ENCODE measurements at regions not wholly inside any gene's neighbourhood (a gene's known extent, or its start where the extent isn't known, plus 50 kb on each side); places are given as distances from the start of the nearest gene placed in this dataset.

- intact Hi-C loops (cut with micrococcal nuclease): no loop called here
Measured at GRCh38 chr2:182634386-182634785, 81.7 kb upstream of the DNAJC10 start.

GRCh38 chr2:182636699-182637098, 79.4 kb upstream of the DNAJC10 start:
- intact Hi-C loops (cut with micrococcal nuclease): no loop called here

GRCh38 chr2:182638667-182639066, 77.4 kb upstream of the DNAJC10 start:
- intact Hi-C loops (cut with micrococcal nuclease): no loop called here

- intact Hi-C loops (cut with micrococcal nuclease): no loop called here
Measured at GRCh38 chr2:182639971-182640370, 76.1 kb upstream of the DNAJC10 start.

GRCh38 chr2:182642328-182642727, 73.7 kb upstream of the DNAJC10 start:
- intact Hi-C loops (cut with micrococcal nuclease): no loop called here

GRCh38 chr2:182646763-182647498, 69.1 kb upstream of the DNAJC10 start:
- intact Hi-C loops (cut with micrococcal nuclease): no loop called here

GRCh38 chr2:182647499-182647787, 68.6 kb upstream of the DNAJC10 start:
- intact Hi-C loops (cut with micrococcal nuclease): no loop called here

GRCh38 chr2:182649316-182649715, 66.7 kb upstream of the DNAJC10 start:
- intact Hi-C loops (cut with micrococcal nuclease): no loop called here

- intact Hi-C loops (cut with micrococcal nuclease): loop anchor here (1.0 to 10.0 kb wide), 7 partner anchors 332 to 1668 kb away; partner anchors contain the start of genes ITPRID2 and UBE2E3
Measured at GRCh38 chr2:182650704-182651103, 65.4 kb upstream of the DNAJC10 start.

GRCh38 chr2:182652326-182652725, 63.7 kb upstream of the DNAJC10 start:
- intact Hi-C loops (cut with micrococcal nuclease): loop anchor here (1.0 to 10.0 kb wide), 5 partner anchors 63 to 1670 kb away; partner anchors contain the start of genes ITPRID2, NUP35 and UBE2E3

- intact Hi-C loops (cut with micrococcal nuclease): loop anchor here (10.0 kb wide), 1 partner anchor 761 kb away; the partner anchor contains the start of gene ITPRID2
Measured at GRCh38 chr2:182655750-182656149, 60.3 kb upstream of the DNAJC10 start.

- intact Hi-C loops (cut with micrococcal nuclease): no loop called here
Measured at GRCh38 chr2:182664212-182664611, 51.8 kb upstream of the DNAJC10 start.

- intact Hi-C loops (cut with micrococcal nuclease): loop anchor here (5.0 kb wide), 1 partner anchor 202 kb away; the partner anchor contains the start of gene FRZB
Measured at GRCh38 chr2:182665500-182665899, 50.6 kb upstream of the DNAJC10 start.
